ENCODE measurements at regions not wholly inside any gene's neighbourhood (a gene's known extent, or its start where the extent isn't known, plus 50 kb on each side); places are given as distances from the start of the nearest gene placed in this dataset.

DNA sequence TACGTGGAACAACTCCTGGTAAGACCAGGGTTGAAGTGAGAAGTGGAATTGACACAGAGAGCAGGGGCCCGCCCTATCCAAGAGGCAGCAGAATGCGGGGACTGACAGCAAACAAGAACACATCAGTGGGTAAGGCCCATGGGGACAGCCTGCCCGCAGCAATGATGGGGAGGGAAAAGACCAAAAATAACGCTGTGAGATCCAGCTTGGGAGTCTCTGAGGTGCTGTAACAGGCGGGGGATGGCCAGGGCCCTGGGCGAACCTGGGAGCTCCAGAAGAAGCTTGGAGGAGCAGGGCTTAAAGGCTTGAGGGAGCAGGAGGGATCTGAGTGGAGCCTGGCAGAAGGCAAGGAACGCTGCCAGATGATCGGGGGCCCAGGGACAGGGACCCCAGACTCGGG lies 173.4 kb downstream of the TMEM200C start:
- DNase-seq (ENCODE audit: insufficient read length, low spot score) (no peak), FAIRE-seq (no peak)
- TF ChIP-seq, protein P1, sequence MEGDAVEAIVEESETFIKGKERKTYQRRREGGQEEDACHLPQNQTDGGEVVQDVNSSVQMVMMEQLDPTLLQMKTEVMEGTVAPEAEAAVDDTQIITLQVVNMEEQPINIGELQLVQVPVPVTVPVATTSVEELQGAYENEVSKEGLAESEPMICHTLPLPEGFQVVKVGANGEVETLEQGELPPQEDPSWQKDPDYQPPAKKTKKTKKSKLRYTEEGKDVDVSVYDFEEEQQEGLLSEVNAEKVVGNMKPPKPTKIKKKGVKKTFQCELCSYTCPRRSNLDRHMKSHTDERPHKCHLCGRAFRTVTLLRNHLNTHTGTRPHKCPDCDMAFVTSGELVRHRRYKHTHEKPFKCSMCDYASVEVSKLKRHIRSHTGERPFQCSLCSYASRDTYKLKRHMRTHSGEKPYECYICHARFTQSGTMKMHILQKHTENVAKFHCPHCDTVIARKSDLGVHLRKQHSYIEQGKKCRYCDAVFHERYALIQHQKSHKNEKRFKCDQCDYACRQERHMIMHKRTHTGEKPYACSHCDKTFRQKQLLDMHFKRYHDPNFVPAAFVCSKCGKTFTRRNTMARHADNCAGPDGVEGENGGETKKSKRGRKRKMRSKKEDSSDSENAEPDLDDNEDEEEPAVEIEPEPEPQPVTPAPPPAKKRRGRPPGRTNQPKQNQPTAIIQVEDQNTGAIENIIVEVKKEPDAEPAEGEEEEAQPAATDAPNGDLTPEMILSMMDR (IDR thresholded peaks at IDR 0.05; ENCODE audit: insufficient read depth, missing control alignments), result no peak

DNA sequence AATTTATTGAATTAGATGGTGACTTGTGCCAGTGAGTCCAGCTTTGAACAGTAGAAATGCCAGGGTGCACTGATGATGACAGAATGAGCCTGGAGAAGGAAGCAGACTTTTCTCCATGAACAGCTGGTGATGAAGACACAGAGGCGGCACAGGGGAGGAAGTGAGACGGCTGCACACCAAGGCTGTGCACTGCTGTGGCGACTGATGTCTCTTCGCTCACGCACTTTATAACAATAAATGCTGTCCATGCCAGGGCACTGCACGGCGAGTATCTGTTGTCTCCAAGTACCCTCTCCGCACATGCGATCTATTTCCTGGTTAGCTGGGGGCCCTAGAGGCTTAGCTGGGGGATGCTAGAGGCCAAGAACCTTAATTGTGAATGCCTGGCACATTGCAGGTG lies 175.2 kb downstream of the TMEM200C start:
- no peak for DNase-seq (ENCODE audit: insufficient read length, low spot score)
- TF ChIP-seq, protein P1 (IDR thresholded peaks at IDR 0.05; ENCODE audit: insufficient read depth, missing control alignments), result no peak
- no peak for FAIRE-seq

DNA sequence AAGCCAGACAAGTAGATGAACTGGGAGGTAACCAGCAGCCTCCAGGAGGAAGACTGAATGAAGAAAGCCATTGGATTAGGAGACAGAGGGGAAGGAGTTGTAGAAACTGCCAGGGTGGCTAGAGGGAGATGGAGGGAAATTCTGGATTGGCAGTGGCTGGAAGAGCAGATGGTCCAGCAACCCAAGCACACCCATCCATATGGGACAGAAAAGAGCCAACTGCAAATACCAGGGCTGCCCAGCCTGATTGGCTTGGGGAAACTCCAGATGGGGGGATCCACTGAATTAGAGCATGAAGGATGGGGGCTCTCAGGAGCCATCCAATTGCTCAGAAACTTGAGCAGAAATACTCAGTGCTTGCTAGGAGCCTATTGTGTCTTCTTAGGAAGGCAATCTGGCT lies 173.5 kb upstream of the EPB41L3 start:
- DNase-seq (ENCODE audit: insufficient read length, low spot score), result no peak
- no peak for FAIRE-seq
- TF ChIP-seq, protein P1 (IDR thresholded peaks at IDR 0.05; ENCODE audit: insufficient read depth, missing control alignments), result no peak

DNA sequence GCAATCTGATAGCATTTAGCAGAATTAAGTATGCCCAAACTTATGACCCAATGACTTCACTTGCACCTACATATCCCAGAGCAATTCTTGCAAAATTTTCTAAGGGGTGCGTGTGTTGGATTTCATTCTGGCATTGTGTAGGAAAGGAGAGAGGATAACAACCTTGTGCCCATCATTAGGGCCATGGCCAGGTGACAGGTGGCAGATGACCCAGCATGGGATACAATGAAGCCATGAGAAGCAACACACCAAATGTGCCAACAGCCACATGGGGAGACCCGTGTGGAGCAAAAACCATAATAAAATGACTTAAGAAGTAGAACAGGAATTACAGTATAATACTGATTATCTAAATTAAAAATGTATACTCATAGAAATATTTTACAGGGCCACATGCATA lies 166.9 kb upstream of the EPB41L3 start:
- no peak for FAIRE-seq
- no peak for DNase-seq (ENCODE audit: insufficient read length, low spot score)
- TF ChIP-seq, protein P1 (IDR thresholded peaks at IDR 0.05; ENCODE audit: insufficient read depth, missing control alignments), result no peak

DNA sequence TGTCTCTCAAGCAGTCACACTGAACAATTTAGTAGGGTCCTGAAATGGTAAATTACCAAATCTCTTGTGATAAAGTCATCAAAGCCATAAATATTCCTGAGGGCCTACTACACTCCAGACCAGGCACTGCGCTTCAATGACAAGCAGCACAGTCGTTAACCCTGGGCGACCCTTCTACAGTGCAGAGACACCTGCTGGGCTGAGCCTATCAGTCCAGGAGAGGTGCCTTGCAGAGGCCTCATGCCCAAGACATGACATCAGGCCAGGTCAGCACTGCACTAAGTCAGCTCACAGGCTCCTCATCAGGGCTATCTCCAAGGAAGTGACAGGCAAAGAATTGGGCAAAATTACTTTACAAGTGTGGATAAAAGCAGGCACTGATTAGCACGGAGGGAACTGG lies 166.4 kb upstream of the EPB41L3 start:
- no peak for DNase-seq (ENCODE audit: insufficient read length, low spot score)
- FAIRE-seq, result no peak

DNA sequence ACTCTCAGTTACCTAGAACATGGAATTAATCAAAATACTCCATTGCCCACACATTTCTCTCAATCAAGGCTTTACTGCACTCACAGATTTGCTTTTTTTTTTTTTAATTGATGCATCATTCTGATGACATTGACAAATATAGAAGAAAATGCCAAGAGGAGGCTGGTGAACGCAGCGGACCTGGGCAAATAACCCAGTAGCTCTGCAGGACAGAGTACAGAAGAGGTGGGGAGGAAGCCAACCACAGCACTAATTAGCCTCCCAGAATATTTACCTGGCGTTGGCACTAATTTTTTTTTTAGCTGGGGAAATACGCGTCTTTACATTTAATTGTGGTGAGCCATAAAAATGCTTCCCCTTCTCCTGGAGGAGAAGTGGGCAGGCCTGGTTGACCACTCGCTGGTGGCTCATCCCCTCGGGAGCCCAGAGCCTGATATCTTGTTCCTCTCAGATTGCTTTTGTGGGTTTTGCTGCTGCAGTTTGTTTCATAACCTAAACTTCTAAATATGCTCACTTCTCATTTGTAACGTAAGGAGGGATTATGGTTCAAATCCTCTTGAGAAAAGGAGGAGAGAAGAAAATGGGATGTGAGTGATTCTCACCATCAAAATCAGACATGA lies 165.8 kb upstream of the EPB41L3 start:
- FAIRE-seq (no peak), DNase-seq (ENCODE audit: insufficient read length, low spot score) (no peak)
- TF ChIP-seq, protein P1 (IDR thresholded peaks at IDR 0.05; ENCODE audit: insufficient read depth, missing control alignments), result no peak

More for the DNA sequence above, 166.4 kb upstream of the EPB41L3 start:
- TF ChIP-seq, protein P1 (IDR thresholded peaks at IDR 0.05; ENCODE audit: insufficient read depth, missing control alignments), result no peak

DNA sequence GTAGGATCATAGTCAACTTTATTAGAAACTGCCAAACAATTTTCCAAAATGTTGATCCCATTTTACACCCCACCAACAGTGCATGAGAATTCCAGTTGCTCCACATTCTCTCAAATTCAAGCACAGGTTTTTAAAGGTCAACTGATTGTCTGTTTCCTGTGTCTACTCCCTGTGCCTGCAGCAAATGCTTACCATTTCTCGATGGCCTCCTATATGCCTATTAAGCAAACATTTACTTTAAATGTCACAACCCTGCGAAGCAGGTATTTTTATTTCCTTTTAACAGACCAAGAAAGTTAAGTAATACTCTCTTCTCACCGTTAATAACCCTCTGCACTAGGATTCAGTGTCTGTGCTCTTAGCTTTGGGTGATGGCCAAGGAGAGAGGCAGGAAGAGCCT lies 163.8 kb upstream of the EPB41L3 start:
- TF ChIP-seq, protein P1 (IDR thresholded peaks at IDR 0.05; ENCODE audit: insufficient read depth, missing control alignments), result no peak
- FAIRE-seq, result no peak
- no peak for DNase-seq (ENCODE audit: insufficient read length, low spot score)
